ENCODE measurements at regions not wholly inside any gene's neighbourhood (a gene's known extent, or its start where the extent isn't known, plus 50 kb on each side); places are given as distances from the start of the nearest gene placed in this dataset.

- TF ChIP-seq CTCF (CRISPR knock-in tag; IDR thresholded peaks at IDR 0.05): no peak
- TF ChIP-seq GTF2F1 (IDR thresholded peaks at IDR 0.05; ENCODE audit: low read length): no peak
Measured at GRCh38 chr1:79478728-79479373, 472.3 kb upstream of the ADGRL4 start.

All from HepG2 (cell line).